Activated CD8-positive, alpha-beta memory T cell treated with anti-CD3 and anti-CD28 coated beads, Interleukin-2, amount 10 ng/mL, durations not matched to agents 7 days and 5 days (primary cell): ENCODE measurements at regions not wholly inside any gene's neighbourhood (a gene's known extent, or its start where the extent isn't known, plus 50 kb on each side); places are given as distances from the start of the nearest gene placed in this dataset.

ENCODE experiments used
- ATAC-seq: fragments of 150-1000 bp; cut with Tn5 transposase; one replicate; pipeline ENCODE4 v1.10.0; 2021; ENCODE audit warnings: moderate library complexity
- CTCF ChIA-PET: fragments of 350-600 bp; sonication (Branson Sonifier 250); formaldehyde crosslinking; loops from one replicate; lab custom pipeline; 2021; ENCODE audit warnings: antibody characterized with exemption; lab: Charles Lee
- DNase-seq: peaks from one replicate; pipeline ENCODE4 v3.0.0-alpha.2; 2020
- H3K27ac Mint-ChIP-seq: one replicate; pipeline ENCODE4 v1.8.0; 2021; ENCODE audit warnings: mild to moderate bottlenecking, mixed read lengths
- H3K27me3 Mint-ChIP-seq: one replicate; pipeline ENCODE4 v1.8.0; 2021; ENCODE audit warnings: mixed read lengths
- H3K36me3 Mint-ChIP-seq: one replicate; pipeline ENCODE4 v1.8.0; 2021; ENCODE audit warnings: mild to moderate bottlenecking, mixed read lengths
- H3K4me1 Mint-ChIP-seq: one replicate; pipeline ENCODE4 v1.8.0; 2021; ENCODE audit warnings: mixed read lengths
- H3K4me3 Mint-ChIP-seq: one replicate; pipeline ENCODE4 v1.8.0; 2021; ENCODE audit warnings: mild to moderate bottlenecking, moderate library complexity, mixed read lengths
- H3K9me3 Mint-ChIP-seq: one replicate; pipeline ENCODE4 v1.8.0; 2022; ENCODE audit warnings: low read depth, mixed read lengths

GRCh38 chrX:109830157-109830703 lies 97.2 kb upstream of the ACSL4 start:
- ATAC-seq (no peak), DNase-seq (no peak)
- Mint-ChIP-seq H3K27ac (no peak overlapping the region), H3K36me3 (no peaks in the 10 kb centered on the region), H3K27me3 (peaks cover 6% of the 10 kb centered on the region), H3K4me3 (no peak overlapping the region), H3K9me3 (no peaks in the 10 kb centered on the region), H3K4me1 (no peaks in the 10 kb centered on the region)
- CTCF ChIA-PET: interaction anchor here (0.5 kb wide), 1 partner anchor 1697 kb away, joined by 3 read pairs; no protein-coding TSS in a partner anchor

- Mint-ChIP-seq H3K9me3 (no peaks in the 10 kb centered on the region), H3K27me3 (peaks cover 6% of the 10 kb centered on the region), H3K4me3 (no peak overlapping the region), H3K27ac (no peak overlapping the region), H3K4me1 (no peaks in the 10 kb centered on the region), H3K36me3 (no peaks in the 10 kb centered on the region)
- DNase-seq (no peak), ATAC-seq (no peak)
- CTCF ChIA-PET: no interaction called here
These were observed 97.7 kb upstream of the ACSL4 start for GRCh38 chrX:109830704-109831206.

DNA sequence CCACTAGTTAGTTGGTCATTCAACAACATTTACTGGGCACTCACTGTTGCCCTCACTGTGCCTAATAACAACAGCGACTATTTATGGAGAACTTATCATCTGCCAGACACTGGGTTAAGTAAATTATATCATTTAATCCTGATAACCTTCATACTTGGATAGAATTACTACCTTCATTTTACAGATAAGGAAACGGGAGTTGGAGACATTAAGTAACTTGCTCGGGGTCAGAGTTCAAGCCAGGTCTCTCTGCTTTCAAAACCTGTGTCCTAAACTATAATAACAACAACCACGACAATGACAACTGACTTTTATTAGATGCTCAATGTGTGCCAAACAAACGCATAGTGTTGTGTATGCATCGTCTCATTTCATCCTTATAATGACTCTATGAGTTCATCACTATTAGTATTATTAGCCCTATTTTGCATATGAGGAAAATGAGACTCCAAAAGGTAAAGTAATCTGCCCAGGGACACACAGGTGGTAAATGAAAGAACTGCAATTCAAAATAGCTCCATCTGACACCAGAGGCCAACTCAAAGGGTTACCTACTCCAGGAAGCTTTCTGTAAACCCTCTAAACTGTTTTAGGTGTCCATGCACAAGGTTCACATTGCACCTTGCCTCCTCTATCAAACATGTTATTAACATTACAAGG lies 98.4 kb upstream of the ACSL4 start:
- DNase-seq (no peak), ATAC-seq (no peak)
- Mint-ChIP-seq H3K9me3 (no peaks in the 10 kb centered on the region), H3K27ac (no peak overlapping the region), H3K27me3 (peaks cover 6% of the 10 kb centered on the region), H3K4me1 (no peaks in the 10 kb centered on the region), H3K4me3 (no peak overlapping the region), H3K36me3 (no peaks in the 10 kb centered on the region)
- CTCF ChIA-PET: interaction anchor here (0.6 kb wide), 1 partner anchor 358 kb away, joined by 3 read pairs; no protein-coding TSS in a partner anchor

DNA sequence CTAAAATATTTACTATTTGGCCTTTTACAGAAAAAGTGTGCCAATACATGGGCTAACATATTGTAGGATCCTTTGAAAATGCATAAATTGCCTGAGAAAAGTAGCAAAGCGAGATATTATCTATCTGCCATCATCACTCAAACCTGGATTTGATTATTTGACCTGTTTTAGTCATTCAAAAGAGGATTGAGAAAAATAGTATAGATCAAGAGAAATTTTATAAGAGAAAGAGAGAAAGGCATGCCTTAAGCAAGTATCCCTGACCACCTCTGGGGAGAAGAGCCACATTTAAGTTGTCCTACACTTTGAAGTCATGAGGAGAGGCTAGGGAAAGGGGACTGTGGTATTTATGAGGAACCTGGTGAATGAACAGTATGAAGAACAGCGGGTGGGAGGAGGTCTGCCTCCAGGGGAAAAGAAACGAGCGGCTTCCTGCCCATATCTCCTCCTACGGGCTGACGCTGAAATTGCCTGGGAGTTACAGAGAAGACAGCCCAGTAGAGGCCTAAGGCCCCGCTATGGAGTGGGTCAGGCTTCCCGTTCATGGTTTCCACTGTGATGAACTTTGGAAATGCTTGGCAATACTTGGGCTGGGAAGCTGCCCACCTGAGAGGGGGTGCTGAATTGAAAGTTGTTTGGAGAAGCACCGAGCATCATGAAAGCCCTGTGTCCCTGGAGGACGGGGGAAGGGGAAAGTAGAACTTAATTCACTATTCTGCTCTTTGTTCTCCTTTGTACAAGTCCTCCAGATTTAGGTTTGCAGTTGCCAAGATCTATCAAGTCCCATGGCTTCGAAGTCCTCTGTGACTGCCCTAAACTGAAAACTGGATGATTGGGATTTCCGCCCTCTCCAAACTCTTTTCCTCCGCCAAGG lies 106.9 kb upstream of the ACSL4 start:
- Mint-ChIP-seq H3K9me3 (no peaks in the 10 kb centered on the region), H3K4me3 (no peak overlapping the region), H3K4me1 (peaks cover 2% of the 10 kb centered on the region), H3K36me3 (no peaks in the 10 kb centered on the region), H3K27me3 (no peaks in the 10 kb centered on the region), H3K27ac (no peak overlapping the region)
- CTCF ChIA-PET: no interaction called here
- DNase-seq (no peak), ATAC-seq (no peak)

- DNase-seq (no peak), ATAC-seq (no peak)
- CTCF ChIA-PET: no interaction called here
- Mint-ChIP-seq H3K9me3 (no peaks in the 10 kb centered on the region), H3K4me1 (peaks cover 2% of the 10 kb centered on the region), H3K4me3 (no peak overlapping the region), H3K27me3 (no peaks in the 10 kb centered on the region), H3K36me3 (no peaks in the 10 kb centered on the region), H3K27ac (no peak overlapping the region)
These were observed 107.5 kb upstream of the ACSL4 start for GRCh38 chrX:109840585-109840984.

DNA sequence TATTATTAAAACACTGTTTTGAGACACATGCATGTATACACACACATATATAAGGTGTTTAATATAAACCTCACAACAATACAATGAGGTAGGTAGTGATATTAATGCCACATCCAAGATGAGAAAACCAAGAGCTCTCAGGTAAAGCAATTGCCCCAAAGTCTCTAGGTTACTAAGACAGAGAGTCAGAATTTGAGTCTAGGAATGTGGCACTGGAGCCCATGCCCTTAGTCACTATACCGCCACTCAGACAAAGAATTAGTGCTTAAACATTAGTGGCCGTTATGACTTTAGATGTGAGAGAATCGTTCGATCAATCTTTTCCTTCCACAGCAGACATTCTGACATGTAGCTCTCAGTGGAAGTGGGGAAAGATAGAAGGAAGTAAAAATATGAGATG lies 108.2 kb upstream of the ACSL4 start:
- no peaks in the 10 kb centered on the region for H3K36me3 Mint-ChIP-seq
- peaks cover 2% of the 10 kb centered on the region for H3K4me1 Mint-ChIP-seq
- no peaks in the 10 kb centered on the region for H3K27me3 Mint-ChIP-seq
- CTCF ChIA-PET: no interaction called here
- ATAC-seq (no peak), DNase-seq (no peak)
- H3K9me3 Mint-ChIP-seq: no peaks in the 10 kb centered on the region
- no peak overlapping the region for H3K4me3 Mint-ChIP-seq
- no peak overlapping the region for H3K27ac Mint-ChIP-seq

GRCh38 chrX:109841869-109842579 lies 109.0 kb upstream of the ACSL4 start:
- ATAC-seq (no peak), DNase-seq (no peak)
- no peaks in the 10 kb centered on the region for H3K27me3 Mint-ChIP-seq
- no peak overlapping the region for H3K27ac Mint-ChIP-seq
- H3K4me1 Mint-ChIP-seq: peaks cover 2% of the 10 kb centered on the region
- no peaks in the 10 kb centered on the region for H3K9me3 Mint-ChIP-seq
- no peak overlapping the region for H3K4me3 Mint-ChIP-seq
- no peaks in the 10 kb centered on the region for H3K36me3 Mint-ChIP-seq
- CTCF ChIA-PET: no interaction called here

GRCh38 chrX:109842611-109843010 lies 109.6 kb upstream of the ACSL4 start:
- ATAC-seq: no peak
- no peaks in the 10 kb centered on the region for H3K27me3 Mint-ChIP-seq
- peaks cover 7% of the 10 kb centered on the region for H3K4me1 Mint-ChIP-seq
- CTCF ChIA-PET: no interaction called here
- H3K36me3 Mint-ChIP-seq: no peaks in the 10 kb centered on the region
- no peak overlapping the region for H3K27ac Mint-ChIP-seq
- DNase-seq: no peak
- no peaks in the 10 kb centered on the region for H3K9me3 Mint-ChIP-seq
- no peak overlapping the region for H3K4me3 Mint-ChIP-seq

DNA sequence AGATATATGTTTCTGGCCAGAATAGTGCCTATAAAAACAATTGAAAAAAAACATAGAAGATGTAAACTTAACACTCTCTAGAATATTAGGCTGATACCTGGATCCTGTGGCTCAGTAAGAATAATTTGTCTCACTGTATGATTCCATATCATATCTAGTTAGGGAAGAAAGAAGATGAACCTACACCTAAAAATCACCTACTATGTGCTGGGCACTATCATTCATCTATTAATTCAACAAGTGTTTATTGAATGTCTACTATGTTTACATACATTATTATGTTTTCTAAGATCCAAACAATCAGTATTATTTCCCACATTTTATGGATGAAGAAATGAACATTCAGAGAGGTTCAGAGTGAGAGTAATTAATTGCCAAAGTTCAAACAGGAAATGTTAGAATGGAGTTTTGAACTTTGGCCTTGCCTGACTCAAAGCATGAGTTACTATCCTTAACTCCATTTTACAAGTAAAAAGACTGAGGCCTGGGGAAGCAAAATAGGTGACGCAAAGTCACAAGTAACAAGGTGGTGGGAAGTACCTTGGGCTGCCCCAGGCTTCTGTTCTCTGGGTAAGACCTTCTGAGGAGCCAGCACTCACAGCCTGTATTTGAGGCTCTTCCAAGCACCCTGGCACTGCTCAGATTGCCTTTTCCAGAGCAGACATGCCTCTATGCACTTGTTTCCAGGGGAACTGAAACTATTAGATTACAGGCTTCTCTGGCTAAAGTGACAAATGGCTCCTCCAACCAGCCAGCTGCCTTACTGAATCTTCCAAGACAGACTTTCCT lies 111.1 kb upstream of the ACSL4 start:
- Mint-ChIP-seq H3K9me3 (no peaks in the 10 kb centered on the region), H3K36me3 (no peaks in the 10 kb centered on the region), H3K4me1 (peaks cover 13% of the 10 kb centered on the region), H3K4me3 (no peak overlapping the region), H3K27me3 (no peaks in the 10 kb centered on the region), H3K27ac (no peak overlapping the region)
- CTCF ChIA-PET: interaction anchor here (1.0 kb wide), 1 partner anchor 13 kb away, joined by 5 read pairs; no protein-coding TSS in a partner anchor
- no peak for DNase-seq
- ATAC-seq: no peak

DNA sequence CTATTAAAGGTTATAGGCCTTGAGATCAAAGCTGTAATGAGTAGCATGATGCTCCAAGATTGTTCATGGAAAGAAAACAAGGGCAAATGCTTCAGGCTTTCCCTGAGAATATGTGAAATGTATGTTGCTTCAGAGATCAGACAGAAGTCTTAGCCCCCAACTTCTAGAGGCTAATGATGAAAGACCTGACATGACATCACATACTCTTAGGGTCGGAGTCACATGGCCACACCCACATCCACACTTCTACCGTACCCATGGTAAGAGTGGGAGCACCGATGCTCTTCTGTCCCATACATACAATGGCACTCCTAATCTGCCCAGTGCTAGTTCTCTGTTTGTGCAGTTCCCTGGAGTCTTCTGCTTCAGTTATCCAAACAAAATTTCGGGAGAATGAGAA lies 111.9 kb upstream of the ACSL4 start:
- Mint-ChIP-seq H3K4me1 (peaks cover 13% of the 10 kb centered on the region), H3K27ac (no peak overlapping the region), H3K4me3 (no peak overlapping the region), H3K36me3 (no peaks in the 10 kb centered on the region), H3K27me3 (no peaks in the 10 kb centered on the region), H3K9me3 (no peaks in the 10 kb centered on the region)
- CTCF ChIA-PET: no interaction called here
- DNase-seq: no peak
- ATAC-seq: no peak

DNA sequence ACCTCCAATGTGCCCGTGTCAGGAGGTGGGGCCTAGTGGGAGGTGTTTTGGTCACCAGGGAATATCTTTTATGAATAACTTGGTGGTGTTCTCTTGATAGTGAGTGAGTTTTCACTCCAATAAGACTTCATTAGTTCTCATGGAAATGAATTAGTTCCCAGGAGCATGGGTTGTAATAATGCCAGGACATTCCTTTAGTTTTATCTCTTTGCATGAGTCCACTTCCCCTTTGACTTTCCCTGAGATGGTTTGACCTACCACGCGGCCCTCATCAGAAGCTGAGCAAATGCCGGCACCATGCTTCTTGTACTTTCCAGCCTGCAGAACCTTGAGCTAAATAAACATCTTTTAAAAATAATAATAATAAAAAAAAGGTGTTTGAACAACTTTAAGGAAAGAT lies 112.9 kb upstream of the ACSL4 start:
- Mint-ChIP-seq H3K36me3 (no peaks in the 10 kb centered on the region), H3K4me3 (no peak overlapping the region), H3K27ac (no peak overlapping the region), H3K9me3 (no peaks in the 10 kb centered on the region), H3K4me1 (peaks cover 13% of the 10 kb centered on the region), H3K27me3 (no peaks in the 10 kb centered on the region)
- ATAC-seq (no peak), DNase-seq (no peak)
- CTCF ChIA-PET: interaction anchor here (1.0 kb wide), 1 partner anchor 11 kb away, joined by 3 read pairs; no protein-coding TSS in a partner anchor

DNA sequence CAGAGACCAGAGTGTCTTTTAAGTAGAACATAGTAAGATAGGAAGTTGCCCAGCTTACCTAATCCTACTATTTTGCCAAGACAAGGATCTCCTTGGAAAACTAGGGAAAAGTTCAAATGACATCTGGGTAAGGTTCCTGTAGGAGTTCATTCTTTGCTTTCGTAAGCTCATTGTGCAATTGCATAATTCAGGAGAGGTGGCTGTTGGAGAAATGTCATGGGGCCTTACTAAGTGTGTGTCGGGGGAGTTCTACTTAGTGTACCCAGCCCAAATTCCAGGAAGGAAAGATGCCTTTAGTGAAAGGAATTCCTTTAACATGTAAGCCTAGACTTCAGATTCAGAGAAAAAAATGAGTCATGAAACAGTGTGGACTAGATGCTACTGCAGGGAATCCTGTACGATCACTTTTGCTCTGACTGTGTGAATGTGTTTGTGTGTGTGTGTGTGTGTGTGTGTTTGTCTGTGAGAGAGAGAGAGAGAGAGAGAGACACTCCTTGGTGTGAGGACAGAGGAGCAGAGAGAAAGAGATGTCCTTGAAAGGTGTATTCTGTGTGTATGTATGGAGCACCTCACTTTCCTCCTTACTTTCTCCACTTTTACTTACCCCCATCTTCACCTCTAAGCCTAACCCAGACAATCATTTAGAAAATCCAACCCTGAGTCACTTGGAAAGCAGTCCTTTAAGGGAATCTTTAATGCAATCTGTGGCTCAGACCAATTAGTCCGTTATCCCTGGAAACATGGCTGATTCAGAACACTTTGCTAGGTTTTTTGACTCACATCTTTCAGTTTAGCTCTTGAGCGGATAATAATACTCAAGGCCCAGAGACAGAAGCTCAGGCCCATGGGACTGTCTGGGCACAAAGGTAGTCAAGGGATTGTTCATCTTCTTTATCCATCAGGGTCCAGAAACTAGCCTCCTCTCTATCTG lies 114.5 kb upstream of the ACSL4 start:
- CTCF ChIA-PET: interaction anchor here (0.9 to 1.0 kb wide), 2 partner anchors 9 kb away, joined by 3 to 4 read pairs; no protein-coding TSS in a partner anchor
- Mint-ChIP-seq H3K9me3 (no peaks in the 10 kb centered on the region), H3K27me3 (no peaks in the 10 kb centered on the region), H3K27ac (no peak overlapping the region), H3K4me3 (no peak overlapping the region), H3K36me3 (no peaks in the 10 kb centered on the region), H3K4me1 (peaks cover 11% of the 10 kb centered on the region)
- DNase-seq: no peak
- ATAC-seq: no peak
